Pancreas (tissue), 10 donors: ENCODE measurements at regions not wholly inside any gene's neighbourhood (a gene's known extent, or its start where the extent isn't known, plus 50 kb on each side); places are given as distances from the start of the nearest gene placed in this dataset.

Source experiments
- ATAC-seq, 4 donors: fragments of 200-7000 bp; cut with Tn5 transposase; one replicate each; pipeline versions ENCODE4 v1.8.0 to v1.9.1; 2020; ENCODE audit warnings: mild to moderate bottlenecking in 4 of 4, moderate library complexity in 4 of 4
- DNase-seq, 6 donors: peaks; one replicate each; pipeline ENCODE4 v3.0.0-alpha.2; 2020
- FAIRE-seq: peaks from 2 replicates; lab custom pipeline; 2012; peaks lifted over from hg19 to GRCh38; lab: Jason Lieb, UNC
- H3K27ac ChIP-seq, 4 donors: fragments of 200-600 bp; sonication (generic); 1 replicate in 3 of 4; 2 replicates in 1 of 4; pipeline versions ENCODE4 v1.5.0 to v1.8.0; 2020
- H3K27me3 ChIP-seq, 4 donors: fragments of 200-600 bp; one replicate each; pipeline ENCODE4 v1.8.0; 2021
- H3K36me3 ChIP-seq, 3 donors: fragments of 200-600 bp; sonication (generic) in 1 of 3; one replicate each; pipeline versions ENCODE4 v1.5.0 to v1.8.0; 2020 to 2021
- H3K4me1 ChIP-seq, 3 donors: fragments of 200-600 bp; one replicate each; pipeline ENCODE4 v1.8.0; 2021
- H3K4me3 ChIP-seq, 4 donors: fragments of 200-600 bp; sonication (generic) in 2 of 4; one replicate each; pipeline versions ENCODE4 v1.5.0 to v1.8.0; 2020 to 2021
- H3K9me3 ChIP-seq, 4 donors: fragments of 200-600 bp; one replicate each; pipeline ENCODE4 v1.8.0; 2021
- CTCF ChIP-seq, 4 donors: fragments of 200-600 bp; sonication (generic) in 3 of 4; IDR thresholded peaks; one replicate each; pipeline versions ENCODE4 v1.5.0 to v1.8.0; 2021; ENCODE audit warnings: antibody characterized with exemption in 4 of 4
- WGBS, 2 donors: extraction: QIAGEN DNeasy Blood & Tissue Kit; methylation state at CpG; one replicate each; pipeline ENCODE4 v1.1.7; 2013; 5-methylcytosine and 5-hydroxymethylcytosine counted together
- intact Hi-C, 3 donors: fragments of 100-400 bp; cut with DNase I; formaldehyde crosslinking; loops; one replicate each; pipeline versions ENCODE4 v1.11.1 to v1.14.2; 2022
- donor health status: healthy with polysubstance abuse.
- donor health status: DM: no; HTN: no; CAD: no; lungs with moderate emphysema.
- donor health status: DM: no; HTN: no; CAD: no.
- donor health status: control.
- donor health status: control.
- donor health status: Bipolar disorder and iron deficiency.
- donor health status: DM: yes; HTN: yes; CAD: no.
- donor health status: DM: no; HTN: no; CAD: no.
- donor health status: DM: no; HTN: no; CAD: no.
- donor health status: DM: yes; HTN: yes; CAD: no.

GRCh38 chr3:193774916-193775285 lies 181.9 kb downstream of the OPA1 start:
- no peaks in the 10 kb centered on the region for H3K27me3 ChIP-seq
- H3K36me3 ChIP-seq: no peaks in the 10 kb centered on the region
- DNase-seq (no peak), FAIRE-seq (no peak), ATAC-seq (no peak)
- no peak overlapping the region for H3K27ac ChIP-seq
- intact Hi-C loops: no loop called here
- H3K9me3 ChIP-seq: no peaks in the 10 kb centered on the region
- WGBS, 2 donors: 81 to 86% methylated on average over 6 of the region's 6 CpGs
- no peak overlapping the region for H3K4me3 ChIP-seq
- H3K4me1 ChIP-seq: no peaks in the 10 kb centered on the region
- no peak for TF ChIP-seq CTCF (IDR thresholded peaks at IDR 0.05)

GRCh38 chr3:193775421-193776077 lies 182.5 kb downstream of the OPA1 start:
- FAIRE-seq: no peak
- Histone ChIP-seq H3K4me3 (no peak overlapping the region), H3K27ac (no peak overlapping the region), H3K27me3 (no peaks in the 10 kb centered on the region), H3K36me3 (no peaks in the 10 kb centered on the region), H3K9me3 (no peaks in the 10 kb centered on the region), H3K4me1 (no peaks in the 10 kb centered on the region)
- intact Hi-C loops: no loop called here
- no peak for TF ChIP-seq CTCF (IDR thresholded peaks at IDR 0.05)
- DNase-seq: no peak
- 79 to 86% methylated on average over 11 of the region's 11 CpGs for WGBS, 2 donors
- no peak for ATAC-seq

- Histone ChIP-seq H3K9me3 (no peaks in the 10 kb centered on the region), H3K27ac (no peak overlapping the region), H3K4me1 (no peaks in the 10 kb centered on the region), H3K27me3 (no peaks in the 10 kb centered on the region), H3K4me3 (no peak overlapping the region), H3K36me3 (no peaks in the 10 kb centered on the region)
- intact Hi-C loops: no loop called here
- ATAC-seq (no peak), FAIRE-seq (no peak), DNase-seq (no peak)
- WGBS, 2 donors: 73% methylated on average over 7 of the region's 7 CpGs
- TF ChIP-seq CTCF (IDR thresholded peaks at IDR 0.05): no peak
Measured at GRCh38 chr3:193776626-193777358, 183.8 kb downstream of the OPA1 start.

GRCh38 chr3:193777524-193777923 lies 184.5 kb downstream of the OPA1 start:
- no peak for FAIRE-seq
- no peaks in the 10 kb centered on the region for H3K9me3 ChIP-seq
- WGBS, 2 donors: 55 to 69% methylated on average over 9 of the region's 9 CpGs
- H3K27ac ChIP-seq: no peak overlapping the region
- no peaks in the 10 kb centered on the region for H3K36me3 ChIP-seq
- H3K27me3 ChIP-seq: no peaks in the 10 kb centered on the region
- intact Hi-C loops: no loop called here
- H3K4me3 ChIP-seq: no peak overlapping the region
- no peaks in the 10 kb centered on the region for H3K4me1 ChIP-seq
- no peak for ATAC-seq
- TF ChIP-seq CTCF (IDR thresholded peaks at IDR 0.05): no peak
- DNase-seq: no peak

- no peaks in the 10 kb centered on the region for H3K4me1 ChIP-seq
- H3K9me3 ChIP-seq: no peaks in the 10 kb centered on the region
- H3K36me3 ChIP-seq: no peaks in the 10 kb centered on the region
- no peak for TF ChIP-seq CTCF (IDR thresholded peaks at IDR 0.05)
- no peak for ATAC-seq
- no peak for DNase-seq
- no peak overlapping the region for H3K27ac ChIP-seq
- intact Hi-C loops: no loop called here
- no peak for FAIRE-seq
- no peak overlapping the region for H3K4me3 ChIP-seq
- no peaks in the 10 kb centered on the region for H3K27me3 ChIP-seq
- WGBS, 2 donors: 70 to 75% methylated on average over 10 of the region's 10 CpGs
Measured at GRCh38 chr3:193778676-193779075, 185.7 kb downstream of the OPA1 start.
